NB4 (cell line): ENCODE measurements at regions not wholly inside any gene's neighbourhood (a gene's known extent, or its start where the extent isn't known, plus 50 kb on each side); places are given as distances from the start of the nearest gene placed in this dataset.

Experiments
- DNase-seq: peaks from one replicate; pipeline ENCODE4 v3.0.0; 2010; ENCODE audit warnings: low read depth
- H3K4me3 ChIP-seq: one replicate; pipeline ENCODE4 v1.5.1; 2011; ENCODE audit warnings: mild to moderate bottlenecking, low read depth, low read length, moderate library complexity
- CTCF ChIP-seq: IDR thresholded peaks from one replicate; pipeline ENCODE4 v1.5.1; 2012; ENCODE audit warnings: low read depth, low read length
- MAX ChIP-seq: IDR thresholded peaks from 2 replicates; pipeline ENCODE4 v1.6.1; 2011; ENCODE audit warnings: low read depth, low read length
- MYC ChIP-seq: IDR thresholded peaks from 2 replicates; pipeline ENCODE4 v1.6.1; 2011; ENCODE audit warnings: low read depth, low read length
- POLR2A ChIP-seq: IDR thresholded peaks from 2 replicates; pipeline ENCODE4 v1.6.1; 2011; ENCODE audit warnings: mild to moderate bottlenecking; ENCODE audit not compliant: insufficient read length; ENCODE audit errors: extremely low read depth

GRCh38 chr3:145719114-145719513, 441.9 kb downstream of the PLOD2 start:
- H3K4me3 ChIP-seq: no peak overlapping the region
- DNase-seq: no peak
- TF ChIP-seq MAX (no peak), CTCF (no peak), MYC (no peak)

- DNase-seq: no peak
- no peak for TF ChIP-seq POLR2A
- H3K4me3 ChIP-seq: no peak overlapping the region
These were observed 439.6 kb downstream of the PLOD2 start for GRCh38 chr3:145721273-145721805.

- no peak overlapping the region for H3K4me3 ChIP-seq
- TF ChIP-seq POLR2A (no peak), MYC (no peak), CTCF (no peak), MAX (no peak)
- DNase-seq: no peak
These were observed 439.2 kb downstream of the PLOD2 start for GRCh38 chr3:145721815-145722214.

GRCh38 chr3:145727476-145727875, 433.5 kb downstream of the PLOD2 start:
- H3K4me3 ChIP-seq: no peak overlapping the region
- TF ChIP-seq MAX (no peak), POLR2A (no peak), MYC (no peak), CTCF (no peak)
- DNase-seq: no peak

GRCh38 chr3:145735631-145736030, 425.4 kb downstream of the PLOD2 start:
- TF ChIP-seq CTCF (no peak), MAX (no peak), MYC (no peak), POLR2A (no peak)
- no peak for DNase-seq
- H3K4me3 ChIP-seq: no peak overlapping the region

- DNase-seq: no peak
- TF ChIP-seq POLR2A: no peak
- TF ChIP-seq MYC: no peak
- TF ChIP-seq MAX: no peak
- no peak for TF ChIP-seq CTCF
- H3K4me3 ChIP-seq: no peak overlapping the region
These were observed 423.0 kb downstream of the PLOD2 start for GRCh38 chr3:145737952-145738351.
